BLaER1 treated with 17β-estradiol and CSF1 and Interleukin-3, amounts not matched to agents 10 nM and 100 nM (cell line): ENCODE measurements at regions not wholly inside any gene's neighbourhood (a gene's known extent, or its start where the extent isn't known, plus 50 kb on each side); places are given as distances from the start of the nearest gene placed in this dataset.
"Not testable (repeated sequence)": the region's sequence is repeated elsewhere in the genome, so short reads cannot be mapped to it uniquely, and the experiment has no call there.

Source experiments
- H3K27ac ChIP-seq, 11 experiments: shearing (Covaris generic); formaldehyde crosslinking; 2 replicates each; pipeline ENCODE4 v1.8.1; 2022
- H3K27me3 ChIP-seq, 11 experiments: shearing (Covaris generic); formaldehyde crosslinking; 2 replicates each; pipeline ENCODE4 v1.8.1; 2022
- H3K36me3 ChIP-seq, 11 experiments: shearing (Covaris generic); formaldehyde crosslinking; 2 replicates each; pipeline ENCODE4 v1.8.1; 2022
- H3K4me1 ChIP-seq, 10 experiments: shearing (Covaris generic); formaldehyde crosslinking; 2 replicates each; pipeline ENCODE4 v1.8.1; 2022
- H3K4me2 ChIP-seq, 11 experiments: shearing (Covaris generic); formaldehyde crosslinking; 2 replicates each; pipeline ENCODE4 v1.8.1; 2022
- H3K4me3 ChIP-seq, 10 experiments: shearing (Covaris generic); formaldehyde crosslinking; 2 replicates each; pipeline ENCODE4 v1.8.1; 2022
- H3K9ac ChIP-seq, 11 experiments: shearing (Covaris generic); formaldehyde crosslinking; 2 replicates each; pipeline ENCODE4 v1.8.1; 2022
- H3K9me3 ChIP-seq, 11 experiments: shearing (Covaris generic); formaldehyde crosslinking; replicated peaks in 1 of 11; 2 replicates each; pipeline ENCODE4 v1.8.1; 2022
- H4K20me1 ChIP-seq, 11 experiments: shearing (Covaris generic); formaldehyde crosslinking; 2 replicates each; pipeline ENCODE4 v1.8.1; 2022
- Cebpa-rat ChIP-seq, 11 experiments: shearing (Covaris generic); IDR thresholded peaks; 2 replicates each; pipeline ENCODE4 v1.8.1; 2022

- no peaks in the 10 kb centered on the region for H4K20me1 ChIP-seq
- H3K27ac ChIP-seq: no peak overlapping the region
Measured at GRCh38 chr6:141183368-141183767, 949.4 kb upstream of the GJE1 start.

GRCh38 chr6:141175458-141175857, 957.3 kb upstream of the GJE1 start:
- H3K4me3 ChIP-seq, H4K20me1 ChIP-seq, H3K27me3 ChIP-seq, H3K27ac ChIP-seq, H3K36me3 ChIP-seq, H3K4me1 ChIP-seq, H3K4me2 ChIP-seq, H3K9ac ChIP-seq: not testable (repeated sequence)
- peaks cover 4 to 20% (median 11%) of the 10 kb centered on the region in 11 experiments; a peak in 14 of 22 replicates for H3K9me3 ChIP-seq

More at GRCh38 chr6:141183368-141183767, 949.4 kb upstream of the GJE1 start:
- peaks cover 0 to 19% (median 0%) of the 10 kb centered on the region in 10 experiments; a peak in 5 of 20 replicates for H3K4me1 ChIP-seq
- H3K9ac ChIP-seq: no peak overlapping the region
- no peaks in the 10 kb centered on the region for H3K36me3 ChIP-seq
- H3K9me3 ChIP-seq: peaks cover 17 to 31% (median 23%) of the 10 kb centered on the region in 11 experiments
- no peak overlapping the region for H3K4me2 ChIP-seq
- TF ChIP-seq Cebpa-rat (IDR thresholded peaks at IDR 0.05): no peak
- no peak overlapping the region for H3K4me3 ChIP-seq
- no peaks in the 10 kb centered on the region for H3K27me3 ChIP-seq

GRCh38 chr6:141174932-141175331, 957.8 kb upstream of the GJE1 start:
- H3K4me1 ChIP-seq: peaks cover 0 to 1% (median 0%) of the 10 kb centered on the region in 10 experiments; a peak in 3 of 20 replicates
- no peak overlapping the region for H3K27ac ChIP-seq
- H4K20me1 ChIP-seq: no peaks in the 10 kb centered on the region
- no peaks in the 10 kb centered on the region for H3K36me3 ChIP-seq
- H3K4me3 ChIP-seq: no peak overlapping the region
- H3K9me3 ChIP-seq: peaks cover 4 to 20% (median 11%) of the 10 kb centered on the region in 11 experiments; a peak in 14 of 22 replicates
- no peak for TF ChIP-seq Cebpa-rat (IDR thresholded peaks at IDR 0.05)
- no peak overlapping the region for H3K9ac ChIP-seq
- no peaks in the 10 kb centered on the region for H3K27me3 ChIP-seq
- no peak overlapping the region for H3K4me2 ChIP-seq

GRCh38 chr6:141173529-141173928, 959.2 kb upstream of the GJE1 start:
- H3K9ac ChIP-seq: no peak overlapping the region
- no peak overlapping the region for H3K27ac ChIP-seq
- no peak overlapping the region for H3K4me2 ChIP-seq
- H3K36me3 ChIP-seq: no peaks in the 10 kb centered on the region
- peaks cover 4 to 22% (median 11%) of the 10 kb centered on the region in 11 experiments; a peak in 17 of 22 replicates for H3K9me3 ChIP-seq
- no peak overlapping the region for H3K4me3 ChIP-seq
- H4K20me1 ChIP-seq: no peaks in the 10 kb centered on the region
- H3K27me3 ChIP-seq: no peaks in the 10 kb centered on the region
- no peaks in the 10 kb centered on the region for H3K4me1 ChIP-seq
- no peak for TF ChIP-seq Cebpa-rat (IDR thresholded peaks at IDR 0.05)

- no peaks in the 10 kb centered on the region for H3K4me1 ChIP-seq
- no peaks in the 10 kb centered on the region for H4K20me1 ChIP-seq
- no peak overlapping the region for H3K27ac ChIP-seq
- TF ChIP-seq Cebpa-rat (IDR thresholded peaks at IDR 0.05): no peak
- no peaks in the 10 kb centered on the region for H3K27me3 ChIP-seq
- peaks cover 0 to 12% (median 9%) of the 10 kb centered on the region in 11 experiments; a peak in 17 of 22 replicates for H3K9me3 ChIP-seq
- no peak overlapping the region for H3K4me3 ChIP-seq
- no peak overlapping the region for H3K9ac ChIP-seq
- H3K4me2 ChIP-seq: no peak overlapping the region
- no peaks in the 10 kb centered on the region for H3K36me3 ChIP-seq
Measured at GRCh38 chr6:141169419-141169818, 963.3 kb upstream of the GJE1 start.

GRCh38 chr6:141167945-141168344, 964.8 kb upstream of the GJE1 start:
- Histone ChIP-seq H3K9me3 (peaks cover 0 to 12% (median 9%) of the 10 kb centered on the region in 11 experiments; a peak in 17 of 22 replicates), H4K20me1 (no peaks in the 10 kb centered on the region), H3K27ac (no peak overlapping the region), H3K4me3 (no peak overlapping the region), H3K4me1 (no peaks in the 10 kb centered on the region), H3K9ac (no peak overlapping the region), H3K27me3 (no peaks in the 10 kb centered on the region), H3K4me2 (no peak overlapping the region), H3K36me3 (no peaks in the 10 kb centered on the region)
- no peak for TF ChIP-seq Cebpa-rat (IDR thresholded peaks at IDR 0.05)

GRCh38 chr6:141165002-141165665, 967.6 kb upstream of the GJE1 start:
- Histone ChIP-seq H3K4me3 (no peak overlapping the region), H3K4me1 (no peaks in the 10 kb centered on the region), H3K9me3 (peaks cover 0 to 12% (median 9%) of the 10 kb centered on the region in 11 experiments; a peak in 17 of 22 replicates), H3K27me3 (no peaks in the 10 kb centered on the region), H3K27ac (no peak overlapping the region), H3K4me2 (no peak overlapping the region), H3K9ac (no peak overlapping the region), H4K20me1 (no peaks in the 10 kb centered on the region), H3K36me3 (no peaks in the 10 kb centered on the region)
- TF ChIP-seq Cebpa-rat (IDR thresholded peaks at IDR 0.05): no peak

- no peak overlapping the region for H3K9ac ChIP-seq
- no peaks in the 10 kb centered on the region for H3K4me1 ChIP-seq
- H3K36me3 ChIP-seq: no peaks in the 10 kb centered on the region
- no peak for TF ChIP-seq Cebpa-rat (IDR thresholded peaks at IDR 0.05)
- peaks cover 0 to 12% (median 9%) of the 10 kb centered on the region in 11 experiments; a peak in 17 of 22 replicates for H3K9me3 ChIP-seq
- H3K27ac ChIP-seq: no peak overlapping the region
- H4K20me1 ChIP-seq: no peaks in the 10 kb centered on the region
- no peaks in the 10 kb centered on the region for H3K27me3 ChIP-seq
- H3K4me3 ChIP-seq: no peak overlapping the region
- H3K4me2 ChIP-seq: no peak overlapping the region
Measured at GRCh38 chr6:141164042-141164743, 968.5 kb upstream of the GJE1 start.

GRCh38 chr6:141163107-141163506, 969.6 kb upstream of the GJE1 start:
- Histone ChIP-seq H3K9me3 (peaks cover 0 to 5% (median 3%) of the 10 kb centered on the region in 11 experiments; a peak in 16 of 22 replicates), H3K4me2 (no peak overlapping the region), H3K9ac (no peak overlapping the region), H4K20me1 (no peaks in the 10 kb centered on the region), H3K27ac (no peak overlapping the region), H3K4me3 (no peak overlapping the region), H3K36me3 (no peaks in the 10 kb centered on the region), H3K4me1 (0 out of 20 replicates have a peak, but pooled peaks cover 0 to 3% (median 0%) of the 10 kb centered on the region in 10 experiments), H3K27me3 (no peaks in the 10 kb centered on the region)
- no peak for TF ChIP-seq Cebpa-rat (IDR thresholded peaks at IDR 0.05)
